Mesendoderm (in vitro differentiated cells): ENCODE measurements at regions not wholly inside any gene's neighbourhood (a gene's known extent, or its start where the extent isn't known, plus 50 kb on each side); places are given as distances from the start of the nearest gene placed in this dataset.

ENCODE experiments used
- DNase-seq: peaks from one replicate; pipeline ENCODE4 v3.0.0; 2013
- H2AK5ac ChIP-seq: 2 replicates; pipeline ENCODE4 v1.6.1; 2013; ENCODE audit warnings: low read length, inconsistent platforms
- H2BK120ac ChIP-seq: 2 replicates; pipeline ENCODE4 v1.6.1; 2013; ENCODE audit warnings: low read depth, mild to moderate bottlenecking, low read length, moderate library complexity, mixed read lengths
- H2BK15ac ChIP-seq: replicated peaks from 2 replicates; pipeline ENCODE4 v1.6.1; 2013; ENCODE audit warnings: low read depth, mild to moderate bottlenecking, moderate library complexity
- H2BK5ac ChIP-seq: 2 replicates; pipeline ENCODE4 v1.6.1; 2013; ENCODE audit warnings: low read length, inconsistent platforms
- H3K18ac ChIP-seq: 2 replicates; pipeline ENCODE4 v1.6.1; 2013; ENCODE audit warnings: mild to moderate bottlenecking, low read length, mixed read lengths
- H3K23ac ChIP-seq: one replicate; pipeline ENCODE4 v1.6.1; 2013; ENCODE audit warnings: low read length
- H3K27ac ChIP-seq: 2 replicates; pipeline ENCODE4 v1.5.1; 2013; ENCODE audit warnings: low read depth, mild to moderate bottlenecking, inconsistent platforms, low read length, moderate library complexity
- H3K27me3 ChIP-seq: 2 replicates; pipeline ENCODE4 v1.6.1; 2013; ENCODE audit warnings: low read length, control low read depth, mild to moderate bottlenecking, inconsistent platforms; ENCODE audit not compliant: insufficient read depth, poor library complexity
- H3K36me3 ChIP-seq: 2 replicates; pipeline ENCODE4 v1.6.1; 2013; ENCODE audit warnings: low read length, inconsistent platforms; ENCODE audit not compliant: control insufficient read depth, insufficient read depth
- H3K4ac ChIP-seq: one replicate; pipeline ENCODE4 v1.6.1; 2013; ENCODE audit warnings: low read depth, mild to moderate bottlenecking, low read length, moderate library complexity
- H3K4me1 ChIP-seq: 2 replicates; pipeline ENCODE4 v1.6.1; 2013; ENCODE audit warnings: low read depth, low read length, inconsistent platforms; ENCODE audit not compliant: control insufficient read depth
- H3K4me2 ChIP-seq: 2 replicates; pipeline ENCODE4 v1.6.1; 2013; ENCODE audit warnings: low read length
- H3K4me3 ChIP-seq: 2 replicates; pipeline ENCODE4 v1.5.1; 2013; ENCODE audit warnings: mild to moderate bottlenecking, low read length
- H3K56ac ChIP-seq: one replicate; pipeline ENCODE4 v1.6.1; 2013; ENCODE audit warnings: low read length
- H3K79me1 ChIP-seq: 2 replicates; pipeline ENCODE4 v1.6.1; 2013; ENCODE audit warnings: low read length, inconsistent platforms
- H3K79me2 ChIP-seq: 2 replicates; pipeline ENCODE4 v1.6.1; 2013; ENCODE audit warnings: mild to moderate bottlenecking, low read length; ENCODE audit not compliant: control insufficient read depth, insufficient read depth
- H3K9ac ChIP-seq: 2 replicates; pipeline ENCODE4 v1.6.1; 2013; ENCODE audit warnings: low read length, inconsistent platforms
- H4K5ac ChIP-seq: one replicate; pipeline ENCODE4 v1.6.1; 2013; ENCODE audit warnings: low read length
- H4K8ac ChIP-seq: one replicate; pipeline ENCODE4 v1.6.1; 2013; ENCODE audit warnings: low read depth, mild to moderate bottlenecking, control low read depth, low read length, moderate library complexity
- WGBS: extraction: QIAGEN DNeasy Blood & Tissue Kit; methylation state at CpG from one replicate; pipeline ENCODE4 v1.1.7; 2013; ENCODE audit warnings: low lambda C conversion rate, missing lambda C conversion rate; ENCODE audit not compliant: insufficient coverage; ENCODE audit errors: extremely low coverage; 5-methylcytosine and 5-hydroxymethylcytosine counted together

DNA sequence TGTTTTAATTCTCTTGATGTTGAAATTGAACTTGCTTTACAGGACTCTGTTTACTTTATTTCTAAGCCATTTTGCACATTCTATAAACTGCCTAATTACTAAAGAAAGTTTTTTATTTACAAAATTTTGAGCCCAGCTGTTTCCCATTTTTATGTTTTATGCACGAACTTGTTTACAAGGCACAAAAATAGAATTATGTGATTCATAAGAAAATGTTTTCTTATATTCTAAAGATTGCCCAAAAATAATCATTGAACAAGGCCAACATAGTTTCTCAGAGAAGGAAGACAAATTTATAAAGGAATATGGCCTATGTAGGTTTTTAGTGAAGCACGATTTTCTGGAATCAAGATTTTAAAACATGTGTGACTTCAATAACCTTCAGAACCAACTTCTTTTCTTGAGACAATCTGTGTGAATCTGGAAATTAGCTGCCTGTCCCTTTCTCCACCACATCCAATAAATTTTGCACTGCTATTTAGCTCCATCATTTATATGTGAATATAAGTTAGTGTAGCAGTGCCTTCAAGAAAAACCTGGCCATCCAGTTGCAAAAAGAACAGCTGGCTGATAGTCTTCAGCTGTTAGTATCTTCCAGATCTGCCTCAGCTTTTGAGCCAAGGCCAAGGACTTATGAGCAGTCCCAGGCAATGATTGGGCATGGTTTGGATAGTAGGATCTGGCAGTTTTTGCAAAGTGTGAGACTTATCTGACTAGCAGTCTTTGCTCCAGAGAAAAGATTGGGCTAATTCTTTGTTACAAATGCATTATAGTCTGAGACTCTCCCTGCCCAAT is 253.2 kb upstream of the COL3A1 start:
- Histone ChIP-seq H3K27me3 (no peaks in the 10 kb centered on the region), H4K8ac (no peak overlapping the region), H3K27ac (no peak overlapping the region), H3K18ac (no peak overlapping the region), H2AK5ac (no peak overlapping the region), H3K4me3 (no peak overlapping the region), H3K23ac (no peak overlapping the region), H3K4ac (no peak overlapping the region), H3K4me1 (no peaks in the 10 kb centered on the region), H3K56ac (no peak overlapping the region), H3K79me2 (no peaks in the 10 kb centered on the region), H3K36me3 (no peaks in the 10 kb centered on the region), H3K79me1 (no peaks in the 10 kb centered on the region), H3K9ac (no peak overlapping the region), H4K5ac (no peak overlapping the region), H2BK120ac (no peak overlapping the region), H2BK15ac (no peak overlapping the region), H3K4me2 (no peak overlapping the region), H2BK5ac (no peak overlapping the region)
- WGBS: no CpG with 5 or more reads among the region's 2 CpGs
- DNase-seq: peak; percentile 26

DNA sequence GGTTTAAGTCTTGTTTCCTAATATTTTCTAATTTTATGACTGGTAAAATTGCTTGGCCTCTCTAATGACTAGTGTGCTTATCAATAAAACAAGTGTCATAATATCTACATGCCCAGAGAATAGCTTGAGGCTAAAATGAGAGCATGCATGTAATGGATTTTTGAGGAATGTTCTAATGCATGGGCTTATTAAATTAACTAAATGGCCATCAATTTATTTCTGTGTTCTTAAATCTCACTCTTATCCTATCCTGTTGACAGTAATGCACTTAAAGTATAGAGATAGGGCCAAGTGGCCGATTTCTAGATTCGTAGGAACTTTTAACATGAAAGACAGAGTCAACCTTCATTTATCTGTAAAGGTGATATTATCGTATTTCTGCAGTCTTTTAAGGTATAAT is 252.4 kb upstream of the COL3A1 start:
- no peak overlapping the region for H3K9ac ChIP-seq
- H2BK5ac ChIP-seq: no peak overlapping the region
- no peak overlapping the region for H3K27ac ChIP-seq
- no peaks in the 10 kb centered on the region for H3K27me3 ChIP-seq
- no peak overlapping the region for H4K8ac ChIP-seq
- H2BK15ac ChIP-seq: no peak overlapping the region
- no peak overlapping the region for H2AK5ac ChIP-seq
- no peaks in the 10 kb centered on the region for H3K79me2 ChIP-seq
- no peaks in the 10 kb centered on the region for H3K79me1 ChIP-seq
- H2BK120ac ChIP-seq: no peak overlapping the region
- H3K56ac ChIP-seq: no peak overlapping the region
- no peak overlapping the region for H3K18ac ChIP-seq
- no peak for DNase-seq
- H3K4me2 ChIP-seq: no peak overlapping the region
- no peak overlapping the region for H3K4ac ChIP-seq
- no peak overlapping the region for H3K4me3 ChIP-seq
- H3K36me3 ChIP-seq: no peaks in the 10 kb centered on the region
- H3K23ac ChIP-seq: no peak overlapping the region
- no peak overlapping the region for H4K5ac ChIP-seq
- no peaks in the 10 kb centered on the region for H3K4me1 ChIP-seq
- no CpG with 5 or more reads among the region's 3 CpGs for WGBS

DNA sequence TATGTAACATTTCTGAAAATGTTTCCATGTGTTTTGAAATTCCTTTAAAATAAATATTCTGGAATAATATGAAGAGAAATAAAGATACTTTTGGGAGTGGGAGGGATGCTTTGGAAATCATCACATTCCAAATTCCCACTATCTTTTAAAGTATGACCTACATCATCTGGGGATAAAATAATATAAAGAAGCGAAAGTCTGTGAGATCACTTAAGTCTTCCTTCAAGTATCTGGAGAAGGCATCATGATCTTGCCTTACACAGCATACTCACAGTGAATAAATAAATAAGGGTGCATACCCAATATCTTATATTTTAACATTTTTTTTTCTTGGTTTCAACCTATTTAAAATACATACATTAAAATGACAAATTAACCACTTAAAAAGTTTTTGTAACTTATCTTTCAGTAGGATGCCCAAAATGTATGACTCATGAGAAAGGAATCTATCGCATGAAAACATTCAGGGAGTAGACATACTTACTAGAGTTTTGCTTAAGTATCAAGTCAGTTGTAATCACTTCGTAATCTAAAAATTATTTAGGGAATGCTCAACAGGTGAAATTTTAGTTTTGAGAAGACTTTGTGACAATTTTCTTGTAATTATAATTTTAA is 248.3 kb upstream of the COL3A1 start:
- no peak overlapping the region for H4K5ac ChIP-seq
- H2BK15ac ChIP-seq: no peak overlapping the region
- no peak overlapping the region for H4K8ac ChIP-seq
- H3K4ac ChIP-seq: no peak overlapping the region
- DNase-seq: peak; percentile 76
- no CpG with 5 or more reads among the region's 3 CpGs for WGBS
- no peaks in the 10 kb centered on the region for H3K36me3 ChIP-seq
- H3K4me2 ChIP-seq: no peak overlapping the region
- no peak overlapping the region for H3K18ac ChIP-seq
- no peak overlapping the region for H2AK5ac ChIP-seq
- no peak overlapping the region for H3K27ac ChIP-seq
- H3K79me1 ChIP-seq: no peaks in the 10 kb centered on the region
- H3K4me1 ChIP-seq: no peaks in the 10 kb centered on the region
- H3K27me3 ChIP-seq: no peaks in the 10 kb centered on the region
- no peak overlapping the region for H3K9ac ChIP-seq
- no peaks in the 10 kb centered on the region for H3K79me2 ChIP-seq
- no peak overlapping the region for H3K23ac ChIP-seq
- H2BK120ac ChIP-seq: no peak overlapping the region
- H3K56ac ChIP-seq: no peak overlapping the region
- no peak overlapping the region for H3K4me3 ChIP-seq
- H2BK5ac ChIP-seq: no peak overlapping the region

DNA sequence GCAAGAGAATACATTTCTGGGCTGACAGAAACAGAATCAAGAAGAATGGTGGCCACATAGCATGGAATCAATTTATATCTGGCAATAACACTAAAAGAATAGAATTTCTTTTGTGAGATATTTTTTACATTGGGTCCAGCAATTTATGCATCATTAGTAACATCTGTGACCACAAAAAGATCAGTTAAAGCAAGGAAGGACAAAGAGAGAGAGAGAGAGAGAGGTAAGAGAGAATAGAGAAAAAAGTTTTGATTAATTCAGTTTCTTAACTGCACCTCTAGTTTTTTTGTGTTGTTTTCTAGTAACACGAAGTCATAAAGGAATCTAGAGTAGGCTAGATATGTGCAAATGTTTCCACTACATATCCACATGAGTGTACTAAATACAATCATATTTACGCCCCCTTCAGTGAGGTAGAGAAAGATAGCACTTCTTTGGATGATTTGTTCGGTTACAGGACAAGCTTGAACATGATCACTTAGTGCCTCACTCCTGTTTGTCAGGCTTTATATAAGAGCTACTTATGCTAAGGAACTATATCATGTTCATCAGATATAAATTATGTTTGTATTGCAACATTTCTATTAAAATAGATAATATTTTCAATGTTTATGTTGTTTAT is 247.4 kb upstream of the COL3A1 start:
- Histone ChIP-seq H2BK15ac (no peak overlapping the region), H3K79me1 (no peaks in the 10 kb centered on the region), H3K56ac (no peak overlapping the region), H2AK5ac (no peak overlapping the region), H3K79me2 (no peaks in the 10 kb centered on the region), H4K8ac (no peak overlapping the region), H2BK120ac (no peak overlapping the region), H3K27ac (no peak overlapping the region), H2BK5ac (no peak overlapping the region), H3K23ac (no peak overlapping the region), H3K4me2 (no peak overlapping the region), H4K5ac (no peak overlapping the region), H3K4me3 (no peak overlapping the region), H3K18ac (no peak overlapping the region), H3K27me3 (no peaks in the 10 kb centered on the region), H3K4ac (no peak overlapping the region), H3K36me3 (no peaks in the 10 kb centered on the region), H3K4me1 (no peaks in the 10 kb centered on the region), H3K9ac (no peak overlapping the region)
- DNase-seq: no peak
- no CpG with 5 or more reads among the region's 3 CpGs for WGBS

DNA sequence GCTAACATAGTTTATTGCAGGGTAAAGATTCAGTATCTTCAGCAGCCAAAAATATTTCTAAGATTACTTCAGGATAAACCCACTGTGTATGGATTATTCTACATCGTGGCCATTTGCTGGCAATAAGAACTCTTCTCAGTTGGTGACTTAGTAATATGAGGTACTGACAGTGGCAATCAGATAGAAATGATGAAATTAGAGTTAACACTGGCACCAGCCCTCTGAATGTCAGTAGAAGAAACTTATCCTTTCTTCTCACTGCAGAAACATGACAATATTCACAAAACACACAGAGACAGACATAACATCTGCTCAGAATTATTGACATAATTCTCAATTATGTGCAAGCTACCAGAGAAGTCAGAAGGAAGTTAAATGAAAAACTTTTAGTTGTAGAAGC is 246.3 kb upstream of the COL3A1 start:
- WGBS: no CpG with 5 or more reads among the region's 1 CpG

More for the DNA sequence above, 246.3 kb upstream of the COL3A1 start:
- Histone ChIP-seq H2BK15ac (no peak overlapping the region), H3K4me2 (no peak overlapping the region), H3K9ac (no peak overlapping the region), H3K4ac (no peak overlapping the region), H3K4me1 (no peaks in the 10 kb centered on the region), H3K23ac (no peak overlapping the region), H2BK5ac (no peak overlapping the region), H3K4me3 (no peak overlapping the region), H3K27me3 (no peaks in the 10 kb centered on the region), H4K8ac (no peak overlapping the region), H2AK5ac (no peak overlapping the region), H3K27ac (no peak overlapping the region), H3K56ac (no peak overlapping the region), H3K79me1 (no peaks in the 10 kb centered on the region), H3K18ac (no peak overlapping the region), H3K79me2 (no peaks in the 10 kb centered on the region), H3K36me3 (no peaks in the 10 kb centered on the region), H2BK120ac (no peak overlapping the region), H4K5ac (no peak overlapping the region)
- DNase-seq: no peak
